GM20000 (cell line): ENCODE measurements at regions not wholly inside any gene's neighbourhood (a gene's known extent, or its start where the extent isn't known, plus 50 kb on each side); places are given as distances from the start of the nearest gene placed in this dataset.

Source experiments
- DNase-seq: peaks from one replicate; pipeline ENCODE4 v3.0.0; 2012; ENCODE audit warnings: low spot score
- TF ChIP-seq, protein P1 (sequence below): IDR thresholded peaks from 2 replicates; pipeline ENCODE4 v1.5.1; 2012; ENCODE audit warnings: mild to moderate bottlenecking, control low read depth; ENCODE audit errors: extremely low read depth, missing control alignments

DNA sequence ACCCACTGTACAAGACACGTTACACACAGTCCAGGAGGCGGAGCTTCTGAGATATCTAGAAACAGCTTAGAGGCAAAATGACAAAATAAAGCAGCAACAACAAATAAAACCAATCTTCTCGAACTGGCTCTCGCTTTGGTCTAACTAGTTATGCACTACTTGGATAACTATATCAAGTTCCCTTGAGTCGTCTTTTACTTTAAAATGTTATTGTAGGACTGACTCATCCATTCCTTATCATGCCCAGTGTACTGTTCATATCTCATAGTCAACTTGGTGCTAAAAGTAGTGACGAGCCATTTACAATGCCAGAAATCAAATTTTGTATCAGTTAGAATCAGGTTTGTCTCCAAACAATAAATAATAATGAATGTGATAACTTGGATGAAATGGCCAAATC, 102.5 kb upstream of the SLC35G4 start:
- DNase-seq, result no peak
- TF ChIP-seq, protein P1, sequence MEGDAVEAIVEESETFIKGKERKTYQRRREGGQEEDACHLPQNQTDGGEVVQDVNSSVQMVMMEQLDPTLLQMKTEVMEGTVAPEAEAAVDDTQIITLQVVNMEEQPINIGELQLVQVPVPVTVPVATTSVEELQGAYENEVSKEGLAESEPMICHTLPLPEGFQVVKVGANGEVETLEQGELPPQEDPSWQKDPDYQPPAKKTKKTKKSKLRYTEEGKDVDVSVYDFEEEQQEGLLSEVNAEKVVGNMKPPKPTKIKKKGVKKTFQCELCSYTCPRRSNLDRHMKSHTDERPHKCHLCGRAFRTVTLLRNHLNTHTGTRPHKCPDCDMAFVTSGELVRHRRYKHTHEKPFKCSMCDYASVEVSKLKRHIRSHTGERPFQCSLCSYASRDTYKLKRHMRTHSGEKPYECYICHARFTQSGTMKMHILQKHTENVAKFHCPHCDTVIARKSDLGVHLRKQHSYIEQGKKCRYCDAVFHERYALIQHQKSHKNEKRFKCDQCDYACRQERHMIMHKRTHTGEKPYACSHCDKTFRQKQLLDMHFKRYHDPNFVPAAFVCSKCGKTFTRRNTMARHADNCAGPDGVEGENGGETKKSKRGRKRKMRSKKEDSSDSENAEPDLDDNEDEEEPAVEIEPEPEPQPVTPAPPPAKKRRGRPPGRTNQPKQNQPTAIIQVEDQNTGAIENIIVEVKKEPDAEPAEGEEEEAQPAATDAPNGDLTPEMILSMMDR, result no peak

DNA sequence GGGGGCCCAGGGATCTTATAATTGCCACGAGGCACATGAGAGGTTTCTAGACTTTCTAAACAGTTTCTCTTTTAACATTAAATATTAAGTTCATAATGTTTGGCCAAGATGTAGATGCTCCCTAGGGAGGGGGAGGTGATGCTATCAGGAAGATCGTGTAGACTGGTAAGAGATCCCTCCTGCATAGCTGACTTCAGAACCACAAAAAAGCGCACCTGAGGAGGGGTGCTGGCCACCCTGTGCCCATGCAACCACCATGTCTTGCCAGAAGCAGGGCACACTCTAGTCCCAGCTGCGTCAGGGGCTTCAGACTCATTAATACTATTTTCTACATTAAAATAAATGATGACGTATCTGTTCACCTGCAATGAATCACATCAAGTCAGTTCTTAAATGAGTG, 103.4 kb upstream of the SLC35G4 start:
- no peak for DNase-seq
- TF ChIP-seq, protein P1, result no peak

- no peak for DNase-seq
- TF ChIP-seq, protein P1, result no peak
Measured at GRCh38 chr18:11504962-11505361, 104.4 kb upstream of the SLC35G4 start.

GRCh38 chr18:11502368-11502767, 107.0 kb upstream of the SLC35G4 start:
- no peak for DNase-seq
- TF ChIP-seq, protein P1, result no peak

- TF ChIP-seq, protein P1, result no peak
- no peak for DNase-seq
Measured at GRCh38 chr18:11501352-11501751, 108.0 kb upstream of the SLC35G4 start.

DNA sequence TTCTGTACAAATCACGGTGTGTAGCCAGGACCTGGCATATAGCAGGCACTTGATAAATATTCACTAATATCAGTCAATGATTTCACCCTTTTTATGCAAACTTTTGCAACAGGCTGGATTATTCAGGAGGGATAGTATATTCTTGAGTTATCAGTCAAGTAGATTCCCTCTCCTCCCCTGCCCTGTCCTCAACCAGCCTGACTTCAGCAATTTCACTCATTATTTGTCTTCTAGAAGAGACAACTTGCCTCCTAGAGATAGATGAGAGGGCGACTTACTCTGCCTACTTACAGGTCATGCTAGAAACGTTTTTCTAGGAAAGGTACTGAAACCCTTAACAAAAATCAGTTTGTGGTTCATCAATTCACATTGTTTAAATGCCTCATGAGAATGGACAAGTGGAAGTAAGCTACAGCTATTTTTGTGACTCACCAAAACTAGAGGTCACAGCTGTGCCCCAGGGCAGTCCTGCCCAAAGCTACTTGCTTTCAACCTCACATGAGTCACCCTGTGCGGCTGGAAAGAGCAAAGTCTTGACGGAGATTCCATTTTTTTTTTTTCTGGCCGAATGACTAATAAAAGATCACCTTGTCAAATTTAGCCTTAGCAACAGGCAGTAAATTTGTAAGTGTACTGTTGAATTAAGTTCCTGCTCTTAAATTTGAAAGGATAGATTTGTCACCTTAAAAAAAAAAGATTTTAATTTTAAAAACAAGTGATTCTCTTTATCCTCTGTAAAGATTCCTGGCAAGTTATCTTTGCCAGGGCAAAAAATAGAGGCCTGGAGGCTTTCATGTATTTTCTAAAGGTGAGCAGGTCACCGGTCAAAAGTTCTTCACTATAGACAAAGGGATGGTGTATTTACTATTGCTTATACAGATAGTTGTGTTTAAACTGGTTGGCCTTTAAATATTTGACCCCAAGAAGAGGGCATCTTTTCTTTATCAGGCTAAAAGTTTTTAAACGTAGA, 109.0 kb upstream of the SLC35G4 start:
- no peak for DNase-seq

GRCh38 chr18:11498821-11499220, 110.6 kb upstream of the SLC35G4 start:
- no peak for DNase-seq
- TF ChIP-seq, protein P1, result no peak

More for the DNA sequence above, 109.0 kb upstream of the SLC35G4 start:
- TF ChIP-seq, protein P1, result no peak
